ENCODE measurements at regions not wholly inside any gene's neighbourhood (a gene's known extent, or its start where the extent isn't known, plus 50 kb on each side); places are given as distances from the start of the nearest gene placed in this dataset.
A peak's percentile ranks its signal among the peaks of the same experiment; 100 is the strongest.
"Not testable (repeated sequence)": the region's sequence is repeated elsewhere in the genome, so short reads cannot be mapped to it uniquely, and the experiment has no call there.

- no peak for DNase-seq
These were observed 129.7 kb upstream of the MAP3K1 start for GRCh38 chr5:56685503-56686217.

- no peak for DNase-seq
These were observed 131.2 kb upstream of the MAP3K1 start for GRCh38 chr5:56684159-56684558.

- no peak for DNase-seq
These were observed 131.6 kb upstream of the MAP3K1 start for GRCh38 chr5:56683733-56684132.

GRCh38 chr5:56683281-56683680, 132.1 kb upstream of the MAP3K1 start:
- DNase-seq: no peak

- no peak for DNase-seq
These were observed 134.0 kb upstream of the MAP3K1 start for GRCh38 chr5:56681346-56681745.

GRCh38 chr5:56680731-56681130, 134.6 kb upstream of the MAP3K1 start:
- no peak for DNase-seq

GRCh38 chr5:56677690-56678305, 137.6 kb upstream of the MAP3K1 start:
- DNase-seq: no peak

- no peak for DNase-seq
These were observed 139.1 kb upstream of the MAP3K1 start for GRCh38 chr5:56676091-56676768.

- no peak for DNase-seq
These were observed 140.9 kb upstream of the MAP3K1 start for GRCh38 chr5:56674441-56674840.

- no peak for DNase-seq
These were observed 142.2 kb upstream of the MAP3K1 start for GRCh38 chr5:56673171-56673570.

- DNase-seq: no peak
These were observed 143.8 kb upstream of the MAP3K1 start for GRCh38 chr5:56671571-56671970.

- DNase-seq: no peak
These were observed 144.4 kb upstream of the MAP3K1 start for GRCh38 chr5:56670916-56671315.

- peak; percentile 20 to 76 for DNase-seq
These were observed 145.5 kb upstream of the MAP3K1 start for GRCh38 chr5:56669534-56670483.

- no peak for DNase-seq
These were observed 146.4 kb upstream of the MAP3K1 start for GRCh38 chr5:56668996-56669395.

GRCh38 chr5:56667692-56668091, 147.7 kb upstream of the MAP3K1 start:
- no peak for DNase-seq

- DNase-seq: no peak
These were observed 148.4 kb upstream of the MAP3K1 start for GRCh38 chr5:56666901-56667300.

- not testable (repeated sequence) for DNase-seq
These were observed 150.2 kb upstream of the MAP3K1 start for GRCh38 chr5:56665117-56665516.

- no peak for DNase-seq
These were observed 151.3 kb upstream of the MAP3K1 start for GRCh38 chr5:56664025-56664424.

GRCh38 chr5:56663523-56663922, 151.8 kb upstream of the MAP3K1 start:
- DNase-seq: no peak

GRCh38 chr5:56662893-56663292, 152.5 kb upstream of the MAP3K1 start:
- no peak for DNase-seq

- no peak for DNase-seq
These were observed 155.4 kb upstream of the MAP3K1 start for GRCh38 chr5:56659971-56660370.

GRCh38 chr5:56658972-56659371, 156.4 kb upstream of the MAP3K1 start:
- DNase-seq: no peak
